Stimulated activated naive CD4-positive, alpha-beta T cell treated with Interleukin-2 at 50 U/mL for 16 hours (primary cell): ENCODE measurements at regions not wholly inside any gene's neighbourhood (a gene's known extent, or its start where the extent isn't known, plus 50 kb on each side); places are given as distances from the start of the nearest gene placed in this dataset.
"Not testable (repeated sequence)": the region's sequence is repeated elsewhere in the genome, so short reads cannot be mapped to it uniquely, and the experiment has no call there.

ENCODE experiments used
- DNase-seq: peaks from one replicate; lab custom pipeline; 2025; lab: John Stamatoyannopoulos, UW

DNA sequence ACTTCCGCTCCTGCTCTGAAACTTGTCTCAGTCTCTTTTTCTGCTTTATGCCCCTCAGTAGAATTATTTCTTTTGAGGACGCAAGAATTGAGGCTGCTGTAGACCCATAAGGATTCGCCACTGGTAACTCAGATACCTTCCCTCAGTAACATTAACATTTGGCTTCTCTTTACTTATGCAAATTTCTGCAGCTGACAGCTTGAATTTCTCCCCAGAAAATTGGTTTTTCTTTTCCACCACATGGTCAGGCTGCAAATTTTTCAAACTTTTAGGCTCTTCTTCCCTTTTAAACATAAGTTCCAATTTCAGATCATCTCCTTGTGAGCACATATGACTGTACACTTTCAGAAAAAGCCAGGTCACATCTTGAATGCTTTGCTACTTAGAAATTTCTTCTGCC lies 839.3 kb upstream of the GRIA3 start:
- no peak for DNase-seq

DNA sequence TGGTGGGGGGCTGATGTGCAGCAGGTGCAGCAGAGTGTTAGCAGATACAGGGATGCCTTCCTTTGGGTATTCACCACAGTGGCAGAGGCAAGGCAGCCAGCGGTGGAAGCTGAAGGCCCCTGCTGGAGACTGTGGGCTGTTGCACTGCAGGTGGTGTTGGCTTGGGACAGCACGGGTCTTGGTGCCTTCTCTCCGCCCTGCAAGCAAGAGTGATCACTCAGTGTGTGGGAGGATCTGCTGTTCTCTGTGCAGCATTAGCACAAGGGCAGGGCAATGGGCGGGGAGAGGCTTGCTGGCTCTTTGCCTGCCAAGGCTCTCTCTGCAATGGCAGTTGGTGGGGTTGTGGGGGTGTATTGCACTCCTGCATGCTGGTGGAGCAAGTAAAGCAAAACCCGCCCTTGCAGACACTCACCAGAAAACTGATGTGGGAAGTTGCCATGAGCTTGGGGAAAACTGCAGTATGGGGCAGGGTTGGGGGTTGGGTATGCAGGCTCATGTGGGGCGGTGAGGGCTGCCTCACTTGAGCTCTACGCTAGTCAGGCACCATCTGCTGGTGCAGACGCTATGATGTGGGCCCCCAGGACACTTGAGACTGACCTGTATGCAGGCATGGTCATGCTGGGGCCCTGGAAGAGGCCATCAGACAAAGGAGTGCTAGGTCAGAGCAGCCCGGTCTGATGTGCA lies 820.8 kb upstream of the GRIA3 start:
- DNase-seq, result no peak

DNA sequence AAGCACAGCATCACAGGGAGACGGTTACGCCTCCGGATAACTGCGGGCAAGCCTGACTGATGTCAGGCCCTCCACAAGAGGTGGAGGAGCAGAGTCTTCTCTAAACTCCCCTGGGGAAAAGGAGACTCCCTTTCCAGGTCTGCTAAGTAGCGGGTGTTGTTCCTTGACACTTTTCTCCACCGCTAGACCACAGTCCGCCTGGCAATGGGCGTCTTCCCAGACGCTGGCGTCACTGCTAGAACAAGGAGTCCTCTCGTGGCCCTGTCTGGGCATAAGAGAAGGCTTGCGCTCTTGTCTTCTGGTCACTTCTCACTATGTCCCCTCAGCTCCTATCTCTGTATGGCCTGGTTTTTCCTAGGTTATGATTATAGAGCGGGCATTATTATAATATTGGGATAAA lies 808.5 kb upstream of the GRIA3 start:
- not testable (repeated sequence) for DNase-seq

DNA sequence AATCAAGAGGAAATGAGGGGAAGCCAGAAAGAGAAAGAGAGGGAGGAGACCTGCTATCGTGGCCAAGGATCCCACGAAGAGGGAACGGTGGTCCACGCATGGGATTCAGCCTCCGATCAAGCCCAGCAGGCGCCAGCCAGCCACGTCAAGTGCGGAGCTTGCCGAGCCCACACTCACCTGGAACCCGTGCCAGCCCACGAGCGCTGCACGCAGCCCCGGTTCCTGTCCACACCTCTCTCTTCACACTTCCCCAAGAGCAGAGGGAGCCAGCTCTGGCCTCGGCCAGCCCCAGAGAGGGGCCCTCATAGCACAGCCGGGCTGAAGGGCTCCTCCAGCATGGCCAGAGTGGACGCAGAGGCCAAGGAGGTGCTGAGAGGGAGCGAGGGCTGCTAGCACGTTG lies 795.1 kb upstream of the GRIA3 start:
- DNase-seq, result no peak

DNA sequence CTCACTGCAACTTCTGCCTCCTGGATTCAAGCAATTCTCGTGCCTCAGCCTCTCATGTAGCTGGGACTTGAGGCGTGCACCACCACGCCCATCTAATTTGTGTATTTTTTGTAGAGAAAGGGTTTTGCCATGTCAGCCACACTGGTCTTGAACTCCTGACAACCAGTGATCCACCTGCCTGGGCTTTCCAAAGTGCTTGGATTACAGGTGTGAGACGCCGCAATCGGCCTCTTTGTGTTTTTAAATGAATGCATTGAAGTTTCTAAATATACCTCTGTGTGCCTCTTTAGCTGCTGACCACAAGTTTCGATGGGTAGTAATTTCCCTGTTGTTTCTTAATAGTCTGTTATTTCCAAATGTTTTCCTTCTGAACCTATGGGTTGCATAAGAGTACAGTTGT lies 765.3 kb upstream of the GRIA3 start:
- DNase-seq, result no peak

DNA sequence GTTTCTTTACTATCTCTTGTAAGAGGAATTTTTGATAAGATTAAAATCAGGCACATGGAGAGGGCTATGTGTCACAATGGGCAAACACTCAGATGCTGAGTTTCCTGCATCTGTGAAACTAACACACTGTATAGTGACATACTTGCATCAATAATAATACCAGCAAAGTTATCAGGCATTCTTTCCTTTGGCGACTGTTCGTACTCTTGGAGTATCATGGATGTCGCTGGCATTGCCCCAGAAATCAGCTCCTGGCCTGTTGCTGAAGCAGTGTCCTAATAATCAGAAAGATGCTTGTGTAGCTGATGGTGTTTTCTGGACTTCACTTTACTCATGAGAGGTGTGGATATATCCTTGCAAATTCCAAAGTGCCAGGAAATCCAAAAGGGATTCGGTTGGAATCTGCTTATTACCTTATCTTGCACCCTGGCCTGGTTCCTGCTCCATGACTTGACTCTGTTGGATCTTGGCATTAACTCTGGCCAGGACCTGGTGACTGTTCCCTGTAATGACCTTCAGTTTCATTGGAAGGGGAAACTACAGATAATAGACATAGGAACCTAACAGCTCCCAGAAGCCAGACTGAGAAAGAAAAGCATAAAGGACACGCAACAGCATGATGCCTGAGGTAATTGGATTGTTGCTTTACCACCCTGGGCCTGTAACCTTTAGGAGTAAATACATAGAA lies 762.5 kb upstream of the GRIA3 start:
- no peak for DNase-seq

DNA sequence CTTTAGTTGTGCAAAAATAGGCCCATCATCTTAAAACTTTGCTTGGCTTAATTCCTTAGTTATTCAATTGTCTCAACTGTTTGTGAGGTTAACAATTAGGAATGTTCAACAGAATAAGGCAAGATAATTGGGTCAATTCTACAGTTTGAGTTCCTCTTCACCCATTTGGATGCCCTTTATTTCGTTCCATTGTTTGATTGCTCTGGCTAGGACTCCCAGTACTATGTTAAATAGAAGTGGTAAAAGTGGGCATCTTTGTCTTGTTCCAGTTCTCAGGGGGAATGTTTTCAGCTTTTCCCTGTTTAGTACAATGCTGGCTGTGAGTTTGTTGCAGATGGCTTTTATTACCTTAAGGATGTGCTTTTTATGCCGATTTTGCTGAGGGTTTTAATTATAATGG lies 761.5 kb upstream of the GRIA3 start:
- no peak for DNase-seq

DNA sequence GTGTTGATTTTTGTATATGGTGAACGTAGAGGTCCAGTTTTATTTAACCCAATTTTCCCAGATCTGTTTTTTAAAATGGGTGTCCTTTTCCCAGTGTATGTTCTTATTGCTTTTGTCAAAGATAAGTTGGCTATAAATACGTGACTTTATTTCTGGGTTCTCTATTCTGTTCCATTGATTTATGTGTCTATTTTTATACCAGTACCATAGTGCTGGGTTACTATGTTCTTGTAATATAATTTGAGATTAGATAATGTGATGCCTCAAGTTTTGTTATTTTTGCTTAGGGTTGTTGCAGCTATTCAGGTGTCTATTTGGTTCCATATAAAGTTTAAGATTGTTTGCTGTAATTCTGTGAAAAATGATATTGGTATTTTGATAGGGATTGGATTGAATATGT lies 749.1 kb upstream of the GRIA3 start:
- no peak for DNase-seq

DNA sequence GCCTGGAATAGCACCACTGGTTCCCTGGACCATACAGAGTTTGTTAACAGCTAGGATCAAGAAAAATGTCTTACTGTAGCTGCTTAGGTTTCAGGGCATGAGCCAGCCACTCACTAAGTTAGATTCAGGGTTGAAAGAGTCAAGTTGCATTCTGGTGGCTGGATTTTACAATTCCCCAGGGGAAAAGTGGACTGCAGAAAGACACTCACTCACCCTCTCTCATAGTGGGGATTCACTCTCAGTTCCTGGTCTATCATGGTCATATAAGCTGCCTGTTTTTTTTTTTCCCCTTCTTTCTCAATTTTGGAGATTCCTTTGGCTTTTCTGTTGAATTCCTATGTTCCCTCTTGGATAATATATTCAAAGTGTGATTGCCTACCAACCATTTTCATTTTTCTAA lies 744.2 kb upstream of the GRIA3 start:
- DNase-seq, result no peak

DNA sequence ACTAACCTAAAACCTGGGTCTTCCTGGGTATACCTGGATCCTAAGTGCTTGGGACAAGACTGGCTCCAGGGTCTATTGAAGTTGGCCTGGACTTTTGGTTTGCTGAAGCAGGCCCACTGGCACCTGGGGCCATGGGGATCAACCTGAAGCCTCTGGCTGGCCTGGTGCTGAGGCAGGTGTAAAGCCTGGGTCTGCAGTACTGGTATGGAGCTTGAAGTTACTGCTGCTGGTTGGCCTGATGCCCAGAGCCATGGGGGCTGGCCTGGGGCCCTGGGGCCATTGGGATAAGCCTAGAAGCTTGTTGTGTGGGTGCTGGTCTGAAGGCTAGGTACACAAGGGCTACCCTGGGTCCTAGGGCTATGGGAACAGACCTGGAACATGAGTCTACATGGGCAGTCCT lies 743.2 kb upstream of the GRIA3 start:
- no peak for DNase-seq

DNA sequence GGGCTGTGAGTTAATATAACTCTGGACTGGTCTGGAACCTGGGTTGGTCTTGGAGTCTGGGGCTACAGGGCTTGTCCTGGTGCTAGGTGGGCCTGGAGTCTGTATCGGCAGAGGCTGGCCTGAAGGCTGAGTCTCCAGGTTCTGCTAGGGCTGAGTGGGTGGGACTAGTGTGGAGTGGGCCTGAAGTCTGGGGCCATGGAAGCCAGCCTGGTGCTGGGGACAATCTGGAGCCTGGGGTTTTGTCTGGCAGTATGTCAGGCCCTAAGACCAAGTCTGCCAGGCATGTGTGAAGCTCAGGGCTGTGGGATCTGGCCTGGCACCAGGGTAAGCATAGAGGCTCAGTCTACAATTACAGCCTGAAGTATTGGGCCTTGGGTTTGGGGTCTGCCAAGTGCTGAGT lies 742.6 kb upstream of the GRIA3 start:
- DNase-seq, result no peak

DNA sequence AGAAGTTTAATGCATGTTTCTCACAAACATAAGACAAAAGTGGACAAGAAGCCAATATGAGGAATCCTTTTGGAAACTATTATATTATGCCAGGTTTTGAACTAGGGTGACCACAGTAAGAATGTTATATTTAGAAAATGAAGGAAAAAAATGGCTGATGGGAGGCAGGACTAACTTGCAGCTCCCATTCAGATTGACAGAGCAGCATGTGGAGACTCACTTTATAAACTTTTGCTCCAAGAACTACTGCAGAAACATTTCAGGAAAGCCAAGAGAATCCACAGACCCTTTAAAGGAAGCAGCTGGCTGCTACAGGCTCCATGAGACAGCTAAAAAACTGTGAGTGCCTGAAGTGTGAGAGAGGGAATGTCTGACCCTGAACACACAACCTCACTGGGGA lies 738.6 kb upstream of the GRIA3 start:
- DNase-seq, result no peak

DNA sequence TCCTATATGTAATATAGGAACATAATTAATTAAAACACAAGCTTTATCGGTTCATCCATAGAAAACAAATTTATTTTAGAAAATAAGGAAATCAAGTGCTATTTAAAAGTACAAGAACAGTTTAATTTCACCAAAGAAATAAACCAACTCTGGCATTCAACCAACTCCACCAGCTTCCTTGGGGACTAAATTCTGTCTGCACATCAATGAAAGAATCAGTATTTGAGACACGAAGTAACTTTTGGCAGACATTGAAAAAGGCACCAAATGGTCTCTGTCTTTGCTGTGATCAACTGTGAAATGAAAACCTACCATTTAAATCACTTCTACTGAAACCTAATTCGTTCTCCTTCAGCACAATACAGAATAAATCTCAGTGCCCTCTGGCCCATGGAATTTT lies 719.7 kb upstream of the GRIA3 start:
- DNase-seq, result no peak

DNA sequence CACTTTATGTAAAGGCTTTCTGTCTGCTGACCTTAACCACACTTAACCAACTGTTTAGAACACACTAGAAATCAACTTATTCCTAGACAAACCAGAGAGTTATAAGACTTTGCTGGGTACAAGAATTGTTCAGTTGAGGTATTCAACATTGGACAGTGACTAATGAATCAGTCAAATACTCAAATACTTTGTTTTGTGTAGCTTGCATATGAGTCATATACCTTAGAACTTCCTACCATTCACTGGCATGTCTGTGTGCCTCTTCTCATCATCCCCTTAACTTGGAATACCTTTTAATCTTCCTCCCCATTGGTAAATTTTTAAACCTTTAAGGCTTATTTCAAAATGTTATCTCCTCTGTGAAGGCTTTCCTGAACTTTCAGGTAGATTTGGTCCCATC lies 708.8 kb upstream of the GRIA3 start:
- no peak for DNase-seq

DNA sequence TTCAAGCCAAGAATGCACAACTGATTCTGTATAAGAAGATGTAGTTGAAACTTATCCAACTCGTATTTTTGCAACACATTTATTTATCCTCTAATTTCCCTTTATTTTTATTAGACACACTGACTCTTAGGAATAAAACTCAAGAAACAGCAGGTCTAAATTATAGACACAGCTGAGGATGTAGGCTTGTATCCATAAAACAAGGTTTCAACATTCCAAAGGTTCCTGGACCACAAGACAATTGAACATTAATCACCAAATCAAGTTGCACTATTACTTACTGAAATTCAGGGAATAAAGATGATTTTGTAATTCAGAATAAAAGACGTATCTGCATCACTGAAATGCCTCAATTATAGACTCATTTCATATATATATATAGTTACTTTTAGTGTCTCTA lies 683.5 kb upstream of the GRIA3 start:
- no peak for DNase-seq

DNA sequence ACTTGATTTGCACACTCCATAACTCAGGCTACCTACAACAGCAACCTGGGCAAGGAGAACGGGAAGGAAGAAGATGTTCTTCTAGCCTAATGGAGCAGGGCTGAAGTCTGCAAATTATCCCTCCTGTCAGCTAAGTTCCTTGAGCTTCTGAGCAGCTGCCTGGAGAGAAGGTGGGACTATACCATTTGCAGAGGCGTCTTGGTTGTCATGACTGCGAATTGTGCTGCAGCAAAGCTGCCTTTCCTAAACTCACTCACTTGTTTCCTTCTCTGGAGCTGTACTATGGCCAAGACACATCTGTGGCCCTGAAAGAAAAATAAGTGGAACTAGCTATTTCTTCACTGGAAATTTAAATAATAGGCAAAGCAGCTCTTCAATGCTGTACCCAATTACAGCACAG lies 682.4 kb upstream of the GRIA3 start:
- DNase-seq, result no peak

DNA sequence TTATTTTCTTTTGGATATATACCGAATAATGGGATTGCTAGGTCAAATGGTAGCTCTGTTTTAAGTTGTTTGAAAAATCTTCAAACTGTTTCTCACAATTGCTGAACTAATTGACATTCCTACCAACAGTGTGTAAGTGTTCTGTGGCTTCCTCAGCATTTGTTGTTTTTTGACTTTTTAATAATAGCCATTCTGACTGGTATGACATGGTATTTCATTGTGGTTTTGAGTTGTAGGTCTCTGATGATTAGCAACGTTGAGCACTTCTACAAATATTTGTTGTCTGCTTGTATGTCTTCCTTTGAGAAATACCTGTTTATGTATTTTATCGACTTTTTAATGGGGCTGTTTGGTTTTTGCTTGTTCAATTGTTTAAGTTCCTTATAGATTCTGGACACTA lies 680.1 kb upstream of the GRIA3 start:
- DNase-seq, result no peak

DNA sequence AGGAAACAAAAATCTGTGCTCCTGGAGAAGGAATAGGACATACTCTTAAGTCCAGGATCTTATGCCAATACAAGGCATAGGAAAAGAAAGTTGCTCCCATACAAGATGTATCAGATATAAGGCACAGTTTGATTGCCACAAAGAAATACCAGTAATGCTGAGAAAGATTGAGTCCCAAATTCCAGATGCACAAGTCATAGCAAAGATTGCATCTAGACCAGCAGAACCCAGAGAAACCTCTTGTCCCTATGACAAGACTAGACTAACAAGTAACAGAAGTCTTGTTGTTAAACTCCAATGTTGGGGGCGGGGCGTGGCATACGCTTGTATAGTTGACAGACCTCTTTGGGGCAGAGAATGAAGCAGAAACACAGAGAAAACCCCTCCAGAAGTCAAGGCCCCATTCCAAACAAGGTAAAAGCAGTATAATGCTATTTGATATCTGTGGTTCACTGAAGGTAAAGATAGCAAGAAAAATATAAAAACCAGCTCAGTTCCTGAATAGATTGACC lies 671.5 kb upstream of the GRIA3 start:
- no peak for DNase-seq

DNA sequence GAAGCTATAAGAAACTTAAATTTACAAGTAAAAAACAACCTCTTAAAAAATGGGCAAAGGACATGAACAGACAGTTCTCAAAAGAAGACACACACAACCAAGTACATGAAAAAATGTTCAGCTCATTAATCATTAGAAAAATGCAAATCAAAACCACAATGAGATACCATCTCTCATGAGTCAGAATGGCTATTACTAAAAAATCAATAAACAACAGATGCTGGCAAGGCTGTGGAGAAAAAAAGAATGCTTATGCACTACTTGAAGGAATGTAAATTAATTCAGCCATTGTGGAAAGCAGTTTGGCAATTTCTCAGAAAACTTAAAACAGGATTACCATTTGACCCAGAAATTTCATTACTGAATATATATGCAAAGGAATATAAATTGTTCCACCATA lies 666.3 kb upstream of the GRIA3 start:
- no peak for DNase-seq

DNA sequence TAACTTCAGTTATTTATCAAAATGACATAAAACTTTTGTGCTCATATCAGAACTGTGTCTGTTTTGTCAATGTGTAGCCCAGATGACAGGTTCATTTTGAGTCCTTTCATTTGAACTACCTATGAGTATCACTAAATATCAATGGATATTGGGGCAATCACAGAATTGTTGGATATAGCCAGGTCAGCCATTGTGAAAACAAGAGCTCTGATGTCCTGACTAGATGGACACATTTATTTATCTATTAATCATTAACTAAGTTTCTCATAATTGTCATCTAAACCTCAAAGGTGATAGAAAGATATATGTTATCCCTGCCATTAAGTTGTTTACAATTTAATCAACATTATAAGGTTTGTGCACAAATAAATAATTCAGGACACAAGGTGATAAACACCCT lies 638.3 kb upstream of the GRIA3 start:
- no peak for DNase-seq

DNA sequence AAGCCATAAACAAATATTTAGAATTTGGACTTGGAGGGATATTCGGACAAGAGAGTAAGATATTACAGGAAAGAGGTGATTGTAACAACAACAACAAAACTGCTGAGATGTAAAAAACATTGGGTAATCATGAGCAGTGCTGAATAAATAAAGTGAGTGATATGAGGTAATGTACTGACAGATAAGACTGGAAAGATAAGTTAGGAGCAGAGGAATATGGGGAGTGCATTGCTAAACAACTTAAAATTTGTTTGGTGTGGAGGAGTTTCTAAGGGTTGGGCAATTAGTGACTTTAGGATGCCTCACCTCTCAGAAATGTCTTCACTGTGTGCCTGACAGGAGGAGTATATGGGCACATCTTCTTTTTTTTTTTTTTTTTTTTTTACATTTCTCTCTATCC lies 637.8 kb upstream of the GRIA3 start:
- DNase-seq, result no peak

DNA sequence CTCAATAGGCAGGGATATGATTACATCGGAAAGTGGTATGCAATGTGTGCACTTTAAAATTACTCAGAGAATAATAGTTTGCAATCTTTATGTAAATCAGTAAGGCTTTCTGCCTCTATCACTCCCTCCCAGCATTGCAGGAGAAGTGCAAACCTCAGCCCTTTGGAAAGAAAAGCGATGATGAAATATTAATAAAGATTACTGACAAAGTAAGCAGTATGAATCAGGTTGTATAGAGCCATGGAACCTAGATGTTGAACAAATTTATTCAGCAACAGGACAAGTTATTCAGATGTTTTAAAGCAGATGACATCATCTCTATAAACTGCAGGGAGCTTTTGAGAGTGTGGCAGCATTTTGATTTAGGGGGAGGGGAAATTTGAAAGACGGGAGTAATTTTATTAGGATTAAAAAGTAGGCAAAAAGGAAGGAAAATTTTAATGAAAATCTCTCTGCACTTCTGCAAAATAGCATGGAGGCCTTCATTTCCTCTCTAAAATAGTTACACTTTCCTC lies 631.7 kb upstream of the GRIA3 start:
- DNase-seq, result no peak

DNA sequence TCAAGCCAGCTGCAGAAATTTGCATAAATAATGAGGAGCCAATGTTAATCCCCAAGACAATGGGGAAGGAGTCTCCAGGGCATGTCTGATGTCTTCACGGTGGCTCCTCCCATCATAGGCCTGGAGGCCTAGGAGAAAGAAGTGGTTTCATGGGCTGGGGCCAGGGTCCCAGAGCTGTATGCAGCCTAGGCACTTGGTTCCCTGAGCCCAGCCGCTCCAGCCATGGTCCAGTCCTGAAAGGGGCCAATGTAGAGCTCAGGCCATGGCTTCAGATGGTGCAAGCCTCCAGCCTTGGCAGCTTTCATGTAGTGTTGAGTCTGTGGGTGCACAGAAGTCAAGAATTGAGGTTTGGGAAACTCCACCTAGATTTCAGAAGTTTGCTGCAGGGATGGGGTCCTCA lies 628.2 kb upstream of the GRIA3 start:
- no peak for DNase-seq

DNA sequence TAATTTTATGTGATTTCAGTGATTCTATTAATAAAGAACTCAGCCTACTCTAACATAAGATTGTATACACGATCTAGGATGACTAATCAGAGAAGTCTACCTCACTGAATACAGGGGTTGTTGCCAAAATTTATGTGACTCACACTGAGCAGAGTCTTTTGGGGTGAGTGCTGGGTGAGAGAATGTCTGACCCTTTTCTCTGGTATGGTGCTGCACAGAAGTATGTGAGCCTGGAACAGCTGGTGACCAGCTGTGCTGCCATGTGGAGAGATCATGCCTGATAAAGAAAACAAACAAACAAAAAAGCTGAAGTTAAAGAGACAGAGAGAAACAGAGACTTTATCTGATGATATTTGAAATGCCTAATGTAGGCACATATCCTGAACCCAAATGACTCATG lies 618.1 kb upstream of the GRIA3 start:
- no peak for DNase-seq
